ENCODE measurements at regions not wholly inside any gene's neighbourhood (a gene's known extent, or its start where the extent isn't known, plus 50 kb on each side); places are given as distances from the start of the nearest gene placed in this dataset.
"Not testable (repeated sequence)": the region's sequence is repeated elsewhere in the genome, so short reads cannot be mapped to it uniquely, and the experiment has no call there.

GRCh38 chrX:42385730-42386129, 392.2 kb downstream of the PPP1R2C start:
- H3K4me3 Mint-ChIP-seq, result no peak overlapping the region
- no peak overlapping the region for H3K27ac Mint-ChIP-seq
- DNase-seq, result no peak
- H3K27me3 Mint-ChIP-seq, result no peaks in the 10 kb centered on the region
- no peaks in the 10 kb centered on the region for H3K9me3 Mint-ChIP-seq
- peaks cover 6% of the 10 kb centered on the region for H3K4me1 Mint-ChIP-seq
- ATAC-seq, result no peak

- no peak overlapping the region for H3K27ac Mint-ChIP-seq
- ATAC-seq (no peak), DNase-seq (no peak)
- peaks cover 6% of the 10 kb centered on the region for H3K4me1 Mint-ChIP-seq
- no peak overlapping the region for H3K4me3 Mint-ChIP-seq
- peaks cover 2% of the 10 kb centered on the region in 2 donors for H3K9me3 Mint-ChIP-seq
- no peaks in the 10 kb centered on the region for H3K27me3 Mint-ChIP-seq
These were observed 393.0 kb downstream of the PPP1R2C start for GRCh38 chrX:42384956-42385355.

GRCh38 chrX:42378857-42379256, 399.1 kb downstream of the PPP1R2C start:
- no peaks in the 10 kb centered on the region for H3K27me3 Mint-ChIP-seq
- peaks cover 4 to 6% of the 10 kb centered on the region in 2 donors for H3K9me3 Mint-ChIP-seq
- ATAC-seq (no peak), DNase-seq (no peak)
- no peak overlapping the region for H3K4me3 Mint-ChIP-seq
- H3K27ac Mint-ChIP-seq, result no peak overlapping the region
- H3K4me1 Mint-ChIP-seq, result no peaks in the 10 kb centered on the region

- Mint-ChIP-seq H3K27me3 (no peaks in the 10 kb centered on the region), H3K4me3 (no peak overlapping the region), H3K4me1 (no peaks in the 10 kb centered on the region), H3K9me3 (peaks cover 4 to 5% of the 10 kb centered on the region in 2 donors), H3K27ac (no peak overlapping the region)
- DNase-seq (no peak), ATAC-seq (no peak)
These were observed 402.9 kb downstream of the PPP1R2C start for GRCh38 chrX:42375086-42375485.

GRCh38 chrX:42366181-42366580, 411.8 kb downstream of the PPP1R2C start:
- no peaks in the 10 kb centered on the region for H3K4me1 Mint-ChIP-seq
- no peak overlapping the region for H3K27ac Mint-ChIP-seq
- H3K27me3 Mint-ChIP-seq, result no peaks in the 10 kb centered on the region
- ATAC-seq (no peak), DNase-seq (no peak)
- peaks cover 0 to 6% of the 10 kb centered on the region in 2 donors for H3K9me3 Mint-ChIP-seq
- H3K4me3 Mint-ChIP-seq, result no peak overlapping the region

- ATAC-seq (no peak), DNase-seq (no peak)
- Mint-ChIP-seq H3K27ac (no peak overlapping the region), H3K4me3 (no peak overlapping the region), H3K9me3 (peaks cover 0 to 6% of the 10 kb centered on the region in 2 donors), H3K27me3 (no peaks in the 10 kb centered on the region), H3K4me1 (no peaks in the 10 kb centered on the region)
These were observed 415.7 kb downstream of the PPP1R2C start for GRCh38 chrX:42362219-42362618.

- H3K27me3 Mint-ChIP-seq, H3K4me1 Mint-ChIP-seq, DNase-seq, H3K4me3 Mint-ChIP-seq, H3K27ac Mint-ChIP-seq, ATAC-seq: not testable (repeated sequence)
- H3K9me3 Mint-ChIP-seq, result peaks cover 7 to 22% of the 10 kb centered on the region in 2 donors
These were observed 419.6 kb upstream of the CASK start for GRCh38 chrX:42342981-42343380.
